HG02763 (cell line): ENCODE measurements at regions not wholly inside any gene's neighbourhood (a gene's known extent, or its start where the extent isn't known, plus 50 kb on each side); places are given as distances from the start of the nearest gene placed in this dataset.

ENCODE experiments used
- ATAC-seq: cut with Tn5 transposase; IDR thresholded peaks from one replicate; pipeline ENCODE4 v1.9.1; 2021; ENCODE audit warnings: mild to moderate bottlenecking, moderate library complexity; ENCODE audit not compliant: unreplicated experiment

GRCh38 chr12:124687917-124688316, 120.5 kb upstream of the NCOR2 start:
- no peak for ATAC-seq

DNA sequence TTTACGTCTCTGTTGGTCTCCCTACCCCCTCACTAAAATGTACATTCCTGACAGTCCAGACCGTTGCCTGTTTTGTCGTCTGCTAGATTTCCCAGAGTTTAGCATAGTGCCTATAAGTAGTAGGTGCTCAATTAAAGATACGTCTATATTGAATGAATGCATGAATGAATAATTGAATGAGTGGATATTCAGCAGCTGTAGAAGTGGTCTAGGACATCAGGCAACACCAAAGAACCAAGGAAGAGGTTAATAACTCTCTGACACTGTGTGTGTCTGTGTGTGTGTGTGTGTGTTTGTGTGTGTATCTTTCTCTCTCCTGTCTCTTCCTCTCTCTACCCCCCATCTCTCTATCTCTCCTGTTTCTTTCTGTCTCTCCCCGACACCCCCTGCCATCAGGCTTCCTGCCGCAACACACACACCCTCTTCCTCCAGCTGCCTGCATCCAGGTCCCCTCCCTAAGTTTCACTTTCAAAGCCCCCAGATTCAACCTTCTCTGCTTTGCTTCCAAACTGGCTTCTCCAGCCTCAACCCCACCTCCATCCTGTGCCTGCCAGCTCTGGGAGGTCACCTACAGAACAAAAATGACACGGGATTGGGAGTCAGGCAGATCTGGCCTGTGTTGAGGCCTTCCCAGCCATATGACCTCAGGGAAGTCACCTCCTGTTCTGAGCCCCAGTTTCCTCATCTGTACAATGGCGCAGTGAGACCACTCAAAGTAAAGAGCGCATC, 119.9 kb upstream of the NCOR2 start:
- ATAC-seq, result no peak

GRCh38 chr12:124686370-124687173, 119.2 kb upstream of the NCOR2 start:
- no peak for ATAC-seq

GRCh38 chr12:124685689-124686369, 118.4 kb upstream of the NCOR2 start:
- ATAC-seq, result no peak

GRCh38 chr12:124684971-124685688, 117.7 kb upstream of the NCOR2 start:
- no peak for ATAC-seq

- ATAC-seq, result no peak
These were observed 117.1 kb upstream of the NCOR2 start for GRCh38 chr12:124684496-124684895.

- no peak for ATAC-seq
These were observed 116.0 kb upstream of the NCOR2 start for GRCh38 chr12:124683152-124684124.

- no peak for ATAC-seq
These were observed 115.2 kb upstream of the NCOR2 start for GRCh38 chr12:124682425-124683151.

DNA sequence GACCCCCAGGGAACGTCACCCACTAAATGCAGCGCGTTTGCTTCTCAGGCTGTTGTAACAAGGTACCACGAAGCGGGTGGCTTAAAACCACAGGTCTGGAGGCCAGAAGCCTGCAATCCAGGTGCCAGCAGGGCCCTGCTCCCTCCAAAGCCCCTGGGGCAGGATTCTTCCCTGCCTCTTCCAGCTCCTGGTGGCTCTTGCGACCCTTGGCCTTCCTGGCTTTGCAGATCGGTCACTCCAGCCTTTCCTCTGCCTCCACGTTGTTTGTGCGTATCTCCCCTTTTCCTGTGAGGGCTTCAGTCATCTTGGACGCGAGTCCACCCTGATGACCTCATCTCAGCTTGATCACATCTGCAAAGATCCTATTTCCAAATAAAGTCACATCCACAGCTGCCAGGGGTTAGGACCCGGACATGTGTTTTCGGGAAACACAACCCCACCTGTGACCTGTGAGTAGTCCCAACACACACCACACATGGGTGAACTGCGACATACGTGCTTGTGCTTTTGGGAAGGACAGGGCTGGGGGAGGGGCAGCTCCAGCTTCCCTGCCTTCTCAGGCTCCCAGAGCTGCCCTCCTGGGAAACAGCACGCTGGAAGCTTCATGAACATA, 114.5 kb upstream of the NCOR2 start:
- ATAC-seq, result no peak

GRCh38 chr12:124680863-124681778, 113.7 kb upstream of the NCOR2 start:
- no peak for ATAC-seq

DNA sequence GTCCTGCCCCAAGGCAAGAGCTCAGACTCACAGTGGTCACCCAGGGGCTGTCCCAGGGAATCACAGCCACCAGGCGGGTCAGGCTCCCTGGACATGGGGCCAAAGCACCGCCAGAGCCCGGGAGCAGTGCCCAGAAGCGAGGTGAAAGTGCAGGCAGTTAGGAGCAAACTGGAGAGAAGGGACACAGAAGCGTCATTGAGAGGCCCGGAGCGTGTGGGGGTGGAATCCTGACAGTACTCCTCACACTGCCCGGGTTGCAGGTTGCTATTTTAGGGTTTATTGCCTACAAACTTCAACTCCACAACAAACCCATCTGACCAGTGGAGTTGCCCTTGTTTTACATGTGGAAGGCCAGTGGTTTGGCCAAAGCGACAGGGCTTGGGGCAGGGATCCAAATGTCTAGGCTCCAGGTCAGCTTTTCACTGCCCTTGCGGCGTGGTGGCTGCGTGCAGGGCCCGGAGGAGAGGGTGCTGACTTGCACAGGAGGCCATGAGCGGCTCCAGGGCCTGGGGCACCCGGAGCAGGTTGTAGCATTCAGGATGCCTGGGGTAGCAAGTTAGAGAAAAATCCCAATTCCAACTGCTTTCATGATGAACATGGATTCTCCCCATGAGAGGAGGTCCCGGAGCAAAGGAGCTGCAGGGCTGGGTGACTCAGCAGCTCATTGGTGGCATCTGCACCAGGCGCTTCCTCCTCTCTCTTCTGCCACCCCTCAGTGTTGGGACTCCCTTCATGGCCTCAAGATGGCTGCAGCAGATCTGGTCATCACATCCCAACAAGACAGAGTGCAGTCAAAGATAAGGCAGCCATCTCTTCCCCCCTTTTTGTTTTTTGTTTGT, 112.3 kb upstream of the NCOR2 start:
- no peak for ATAC-seq

DNA sequence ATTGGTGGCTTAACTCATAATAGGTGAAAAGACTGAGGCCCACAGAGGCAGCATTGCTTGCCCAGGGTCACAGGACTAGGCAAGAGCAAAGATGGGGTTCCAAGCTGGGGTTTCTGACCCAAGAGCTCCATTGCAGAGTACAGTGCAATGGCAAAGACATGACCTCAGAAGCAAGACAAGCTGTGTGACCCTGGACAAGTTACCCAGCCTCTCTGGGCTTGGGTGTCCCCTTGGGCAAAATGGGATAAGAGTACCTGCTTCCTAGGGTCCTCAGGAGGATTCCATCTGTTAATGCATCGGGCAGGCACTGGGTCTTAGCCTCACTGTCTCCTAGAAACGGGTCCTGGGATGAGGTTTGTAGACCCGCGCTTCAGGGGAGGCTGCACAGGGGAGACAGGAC, 111.6 kb upstream of the NCOR2 start:
- ATAC-seq, result no peak

DNA sequence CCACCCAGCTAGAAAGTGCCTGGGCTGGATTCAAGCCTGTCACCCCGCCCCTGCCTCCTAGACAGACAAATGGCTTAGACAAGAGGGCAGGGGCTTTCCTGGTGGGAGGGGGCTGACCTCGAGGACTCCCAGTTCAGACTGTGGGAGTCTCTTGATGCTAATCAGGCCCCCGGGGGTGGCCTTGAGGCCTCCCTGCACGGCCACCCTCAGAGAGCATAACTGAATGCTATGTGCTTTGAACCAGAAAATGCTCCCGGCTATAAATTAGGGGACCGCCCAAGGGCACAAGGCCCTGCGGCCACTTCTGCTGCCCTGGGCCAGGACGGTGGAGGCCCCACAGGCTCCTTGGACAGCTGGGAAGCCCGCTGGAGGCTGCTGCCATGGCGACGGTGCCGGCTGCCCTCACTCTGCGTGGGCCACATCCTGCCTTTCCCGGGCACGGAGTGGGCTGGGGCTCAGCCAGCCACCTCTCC, 111.0 kb upstream of the NCOR2 start:
- no peak for ATAC-seq

- ATAC-seq, result no peak
These were observed 110.3 kb upstream of the NCOR2 start for GRCh38 chr12:124677552-124678356.

DNA sequence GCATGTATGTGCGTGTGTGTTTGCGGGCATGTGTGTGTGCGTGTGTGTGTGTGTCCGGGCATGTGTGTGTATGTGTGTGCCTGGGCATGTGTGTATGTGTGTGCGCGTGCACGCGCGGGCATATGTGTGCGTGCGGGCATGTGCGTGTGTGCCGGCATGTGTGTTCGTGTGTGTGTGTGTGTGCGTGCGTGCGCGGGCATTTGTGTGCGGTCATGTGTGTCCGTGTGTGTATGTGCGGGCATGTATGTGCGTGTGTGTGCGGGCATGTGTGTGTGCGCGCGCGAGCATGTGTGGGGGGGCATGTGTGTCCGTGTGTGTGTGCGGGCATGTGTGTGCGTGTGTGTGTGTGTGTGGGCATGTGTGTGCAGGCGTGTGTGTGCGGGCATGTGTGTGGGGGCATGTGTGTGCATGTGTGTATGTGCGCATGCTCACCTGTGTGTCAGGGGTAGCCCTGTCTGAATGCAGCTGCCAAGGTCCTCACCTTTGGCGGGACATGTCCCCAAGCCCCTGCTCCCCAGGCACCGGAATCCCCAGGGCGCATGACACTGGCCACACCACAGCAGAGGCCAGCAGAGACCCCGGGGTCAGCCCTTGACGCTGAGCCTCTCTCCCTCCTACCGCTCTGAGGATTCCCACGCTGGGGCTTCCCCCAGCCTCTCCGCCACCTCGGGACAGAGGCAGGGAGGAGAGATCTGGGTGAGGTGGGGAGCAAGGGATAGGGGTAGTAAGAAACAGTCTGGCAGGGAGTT, 109.5 kb upstream of the NCOR2 start:
- no peak for ATAC-seq
